ENCODE measurements at regions not wholly inside any gene's neighbourhood (a gene's known extent, or its start where the extent isn't known, plus 50 kb on each side); places are given as distances from the start of the nearest gene placed in this dataset.

DNA sequence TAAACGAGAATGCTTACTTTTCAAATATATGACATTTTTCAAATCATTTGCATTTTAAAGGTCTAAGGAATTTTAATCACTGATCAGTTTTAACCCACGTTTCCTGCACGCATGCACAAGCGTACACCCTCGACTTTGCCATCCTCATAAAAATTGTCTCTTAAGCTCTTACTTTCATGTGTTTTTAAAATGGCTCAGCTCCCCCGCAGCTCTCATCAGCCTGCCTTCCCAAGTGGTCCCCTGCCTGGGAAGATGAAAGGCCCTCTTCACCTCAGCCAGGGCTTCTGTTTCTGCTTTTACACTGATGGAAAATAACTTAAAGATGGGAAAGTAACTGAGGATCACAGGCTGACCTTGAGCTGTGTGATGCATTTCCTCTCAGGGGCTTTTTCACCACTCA is 131.6 kb upstream of the LSM8 start:
- TF ChIP-seq, protein P1, sequence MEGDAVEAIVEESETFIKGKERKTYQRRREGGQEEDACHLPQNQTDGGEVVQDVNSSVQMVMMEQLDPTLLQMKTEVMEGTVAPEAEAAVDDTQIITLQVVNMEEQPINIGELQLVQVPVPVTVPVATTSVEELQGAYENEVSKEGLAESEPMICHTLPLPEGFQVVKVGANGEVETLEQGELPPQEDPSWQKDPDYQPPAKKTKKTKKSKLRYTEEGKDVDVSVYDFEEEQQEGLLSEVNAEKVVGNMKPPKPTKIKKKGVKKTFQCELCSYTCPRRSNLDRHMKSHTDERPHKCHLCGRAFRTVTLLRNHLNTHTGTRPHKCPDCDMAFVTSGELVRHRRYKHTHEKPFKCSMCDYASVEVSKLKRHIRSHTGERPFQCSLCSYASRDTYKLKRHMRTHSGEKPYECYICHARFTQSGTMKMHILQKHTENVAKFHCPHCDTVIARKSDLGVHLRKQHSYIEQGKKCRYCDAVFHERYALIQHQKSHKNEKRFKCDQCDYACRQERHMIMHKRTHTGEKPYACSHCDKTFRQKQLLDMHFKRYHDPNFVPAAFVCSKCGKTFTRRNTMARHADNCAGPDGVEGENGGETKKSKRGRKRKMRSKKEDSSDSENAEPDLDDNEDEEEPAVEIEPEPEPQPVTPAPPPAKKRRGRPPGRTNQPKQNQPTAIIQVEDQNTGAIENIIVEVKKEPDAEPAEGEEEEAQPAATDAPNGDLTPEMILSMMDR (conservative IDR thresholded peaks at IDR 0.05 in 1 of 2, IDR thresholded peaks at IDR 0.05 in 1 of 2; ENCODE audit: extremely low read depth in 1 of 2, insufficient read depth in 1 of 2, low read depth in 1 of 2, low read length in 2 of 2): no peak
- TF ChIP-seq EZH2 (IDR thresholded peaks at IDR 0.05; ENCODE audit: borderline replicate concordance, low read length): no peak
